Kidney (tissue), 13 donors: ENCODE measurements at regions not wholly inside any gene's neighbourhood (a gene's known extent, or its start where the extent isn't known, plus 50 kb on each side); places are given as distances from the start of the nearest gene placed in this dataset.

ENCODE experiments used
- DNase-seq, 5 donors: peaks; one replicate each; pipeline ENCODE4 v3.0.0-alpha.2; 2013 to 2020
- FAIRE-seq: peaks from 2 replicates; lab custom pipeline; 2012; peaks lifted over from hg19 to GRCh38; lab: Jason Lieb, UNC
- H3K27ac ChIP-seq, 2 donors: one replicate each; pipeline ENCODE4 v1.7.0; 2013; ENCODE audit warnings: low read depth in 2 of 2, low read length in 2 of 2, inconsistent platforms in 1 of 2
- H3K27me3 ChIP-seq: one replicate; pipeline ENCODE4 v1.7.1; 2013; ENCODE audit warnings: low read length, inconsistent platforms; ENCODE audit not compliant: control insufficient read depth, insufficient read depth
- H3K36me3 ChIP-seq, 3 donors: one replicate each; pipeline versions ENCODE4 v1.7.0 to v1.7.1; 2013; ENCODE audit warnings: low read length in 3 of 3, control low read depth in 1 of 3, inconsistent platforms in 1 of 3; ENCODE audit not compliant: insufficient read depth in 3 of 3, control insufficient read depth in 2 of 3
- H3K4me1 ChIP-seq, 3 donors: one replicate each; pipeline versions ENCODE4 v1.7.0 to v1.7.1; 2013; ENCODE audit warnings: low read length in 3 of 3, inconsistent platforms in 1 of 3, low read depth in 1 of 3; ENCODE audit not compliant: control insufficient read depth in 2 of 3, insufficient read depth in 2 of 3
- H3K4me3 ChIP-seq, 3 donors: one replicate each; pipeline versions ENCODE4 v1.7.0 to v1.8.1; 2013; ENCODE audit warnings: low read length in 3 of 3, control low read depth in 1 of 3, inconsistent platforms in 1 of 3
- H3K9ac ChIP-seq, 3 donors: one replicate each; pipeline versions ENCODE4 v1.7.0 to v1.7.1; 2013; ENCODE audit warnings: low read length in 3 of 3, control low read depth in 1 of 3, inconsistent platforms in 1 of 3
- H3K9me3 ChIP-seq, 3 donors: one replicate each; pipeline versions ENCODE4 v1.7.0 to v1.7.1; 2013; ENCODE audit warnings: low read length in 3 of 3, control low read depth in 1 of 3, inconsistent platforms in 1 of 3; ENCODE audit not compliant: control insufficient read depth in 2 of 3, insufficient read depth in 1 of 3
- CTCF ChIP-seq: IDR thresholded peaks from 3 replicates; pipeline ENCODE4 v1.5.1; 2012; ENCODE audit warnings: mild to moderate bottlenecking, moderate library complexity, borderline replicate concordance; ENCODE audit not compliant: insufficient read depth; ENCODE audit errors: extremely low read depth
- intact Hi-C: fragments of 100-400 bp; cut with DNase I; formaldehyde crosslinking; loops from one replicate; pipeline ENCODE4 v1.11.1; 2022
- donor health status: control.
- donor health status: control.
- donor health status: control.
- donor health status: control.
- donor health status: control.
- donor health status: DM: yes; HTN: yes; CAD: no.
- donor health status: Normal renal cell carcinoma (clear cell type).

- no peak overlapping the region for H3K4me3 ChIP-seq
- intact Hi-C loops, result no loop called here
- DNase-seq (no peak), FAIRE-seq (no peak)
- H3K27me3 ChIP-seq, result no peaks in the 10 kb centered on the region
- no peaks in the 10 kb centered on the region for H3K9me3 ChIP-seq
- H3K4me1 ChIP-seq, result peaks cover 0 to 2% (median 0%) of the 10 kb centered on the region in 3 donors
- no peak overlapping the region for H3K9ac ChIP-seq
- H3K36me3 ChIP-seq, result no peaks in the 10 kb centered on the region
- no peak overlapping the region for H3K27ac ChIP-seq
- no peak for TF ChIP-seq CTCF
Observed at GRCh38 chr9:80791836-80792235, 897.5 kb downstream of the TLE1 start.

DNA sequence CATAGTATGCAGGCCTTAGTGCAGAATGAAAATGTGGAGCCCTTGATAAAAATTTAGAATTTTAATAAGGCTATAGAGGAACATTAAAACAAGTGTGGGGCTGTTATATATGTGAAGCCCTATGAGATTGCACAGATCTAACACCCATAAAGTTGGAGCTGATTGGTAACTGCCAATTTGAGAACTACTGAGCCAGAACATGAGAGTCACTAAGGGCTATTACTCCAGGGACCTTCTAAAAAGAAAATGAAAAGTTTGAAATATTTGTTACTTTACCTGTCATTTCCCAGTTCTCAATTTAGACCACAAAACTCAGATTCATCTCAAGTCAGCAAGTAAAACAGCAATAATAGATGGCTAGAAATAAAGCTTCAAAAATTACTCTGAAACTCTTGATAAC lies 898.6 kb downstream of the TLE1 start:
- no peak for TF ChIP-seq CTCF
- FAIRE-seq, result no peak
- Histone ChIP-seq H3K4me3 (no peak overlapping the region), H3K4me1 (no peaks in the 10 kb centered on the region), H3K9me3 (no peaks in the 10 kb centered on the region), H3K9ac (no peak overlapping the region), H3K27me3 (no peaks in the 10 kb centered on the region), H3K36me3 (no peaks in the 10 kb centered on the region), H3K27ac (no peak overlapping the region)
- no peak for DNase-seq
- intact Hi-C loops, result no loop called here

- no peak for TF ChIP-seq CTCF
- FAIRE-seq (no peak), DNase-seq (no peak)
- Histone ChIP-seq H3K27me3 (no peaks in the 10 kb centered on the region), H3K9ac (no peak overlapping the region), H3K4me3 (no peak overlapping the region), H3K9me3 (no peaks in the 10 kb centered on the region), H3K27ac (no peak overlapping the region), H3K36me3 (no peaks in the 10 kb centered on the region), H3K4me1 (no peaks in the 10 kb centered on the region)
- intact Hi-C loops, result no loop called here
Observed at GRCh38 chr9:80789831-80790230, 899.5 kb downstream of the TLE1 start.

GRCh38 chr9:80787636-80788035 lies 901.7 kb downstream of the TLE1 start:
- no peaks in the 10 kb centered on the region for H3K9me3 ChIP-seq
- no peak for FAIRE-seq
- H3K36me3 ChIP-seq, result no peaks in the 10 kb centered on the region
- H3K9ac ChIP-seq, result no peak overlapping the region
- no peaks in the 10 kb centered on the region for H3K4me1 ChIP-seq
- intact Hi-C loops, result no loop called here
- no peak overlapping the region for H3K4me3 ChIP-seq
- no peaks in the 10 kb centered on the region for H3K27me3 ChIP-seq
- no peak for TF ChIP-seq CTCF
- H3K27ac ChIP-seq, result no peak overlapping the region
- no peak for DNase-seq
